Tibial nerve (tissue), 4 donors: ENCODE measurements at regions not wholly inside any gene's neighbourhood (a gene's known extent, or its start where the extent isn't known, plus 50 kb on each side); places are given as distances from the start of the nearest gene placed in this dataset.

Experiments used
- DNase-seq, 2 donors: peaks; one replicate each; pipeline ENCODE4 v3.0.0-alpha.2; 2019; ENCODE audit warnings: low spot score in 2 of 2
- H3K27ac ChIP-seq, 4 donors: fragments of 200-600 bp; sonication (generic) in 3 of 4; one replicate each; pipeline ENCODE4 v1.5.1; 2017 to 2019; ENCODE audit warnings: mild to moderate bottlenecking in 1 of 4
- H3K27me3 ChIP-seq, 2 donors: fragments of 200-600 bp; sonication (generic) in 1 of 2; one replicate each; pipeline versions ENCODE4 v1.5.1 to v1.6.0; 2017 to 2019
- H3K36me3 ChIP-seq, 3 donors: fragments of 200-600 bp; sonication (generic); one replicate each; pipeline ENCODE4 v1.5.1; 2018 to 2019
- H3K4me1 ChIP-seq, 4 donors: fragments of 200-600 bp; sonication (generic) in 3 of 4; one replicate each; pipeline ENCODE4 v1.5.1; 2017 to 2019
- H3K4me3 ChIP-seq, 4 donors: fragments of 200-600 bp; sonication (generic) in 3 of 4; one replicate each; pipeline ENCODE4 v1.5.1; 2017 to 2019; ENCODE audit warnings: mild to moderate bottlenecking in 1 of 4, moderate library complexity in 1 of 4
- H3K9me3 ChIP-seq, 4 donors: fragments of 200-600 bp; sonication (generic) in 3 of 4; one replicate each; pipeline ENCODE4 v1.5.1; 2017 to 2019
- CTCF ChIP-seq, 5 experiments: fragments of 200-600 bp in 3 of 5; fragments of 450-650 bp in 2 of 5; sonication (generic) in 3 of 5; IDR thresholded peaks; one replicate each; pipeline ENCODE4 v1.5.1; 2016 to 2019; ENCODE audit warnings: antibody characterized with exemption in 5 of 5, mild to moderate bottlenecking in 3 of 5, moderate library complexity in 2 of 5
- EP300 ChIP-seq, 2 donors: sonication (generic); formaldehyde crosslinking; IDR thresholded peaks; one replicate each; pipeline ENCODE4 v1.6.1; 2017; ENCODE audit warnings: antibody characterized with exemption in 2 of 2, mild to moderate bottlenecking in 1 of 2
- POLR2A ChIP-seq, 2 donors: fragments of 450-650 bp; IDR thresholded peaks; one replicate each; pipeline ENCODE4 v1.6.1; 2017; ENCODE audit warnings: antibody characterized with exemption in 2 of 2, mild to moderate bottlenecking in 2 of 2, moderate library complexity in 2 of 2
- WGBS, 2 donors: methylation state at CpG; one replicate each; pipeline ENCODE4 v1.1.5; 2018; 5-methylcytosine and 5-hydroxymethylcytosine counted together

- Histone ChIP-seq H3K9me3 (peaks cover 0 to 13% (median 0%) of the 10 kb centered on the region in 4 donors), H3K27me3 (no peaks in the 10 kb centered on the region), H3K4me3 (no peak overlapping the region), H3K4me1 (peaks cover 0 to 21% (median 0%) of the 10 kb centered on the region in 4 donors), H3K36me3 (no peaks in the 10 kb centered on the region), H3K27ac (peak overlapping the region in 1 of 4 donors; percentile 39)
- DNase-seq = no peak
- 40 to 65% methylated on average over 2 of the region's 2 CpGs for WGBS, 2 donors
- TF ChIP-seq POLR2A (IDR thresholded peaks at IDR 0.05) (no peak), CTCF (IDR thresholded peaks at IDR 0.05) (no peak), EP300 (IDR thresholded peaks at IDR 0.05) (no peak)
These were observed 100.3 kb upstream of the PLEKHG7 start for GRCh38 chr12:92602476-92602875.

- 76 to 83% methylated on average over 6 of the region's 6 CpGs for WGBS, 2 donors
- H3K4me3 ChIP-seq = no peak overlapping the region
- no peaks in the 10 kb centered on the region for H3K27me3 ChIP-seq
- H3K9me3 ChIP-seq = peaks cover 0 to 13% (median 0%) of the 10 kb centered on the region in 4 donors
- H3K4me1 ChIP-seq = peaks cover 0 to 21% (median 0%) of the 10 kb centered on the region in 4 donors
- H3K27ac ChIP-seq = peak overlapping the region in 1 of 4 donors; percentile 39
- no peak for DNase-seq
- no peak for TF ChIP-seq EP300 (IDR thresholded peaks at IDR 0.05)
- no peak for TF ChIP-seq POLR2A (IDR thresholded peaks at IDR 0.05)
- TF ChIP-seq CTCF (IDR thresholded peaks at IDR 0.05) = no peak
- no peaks in the 10 kb centered on the region for H3K36me3 ChIP-seq
These were observed 101.1 kb upstream of the PLEKHG7 start for GRCh38 chr12:92601680-92602079.

GRCh38 chr12:92601176-92601575 lies 101.6 kb upstream of the PLEKHG7 start:
- Histone ChIP-seq H3K27ac (no peak overlapping the region), H3K27me3 (no peaks in the 10 kb centered on the region), H3K9me3 (peaks cover 0 to 13% (median 0%) of the 10 kb centered on the region in 4 donors), H3K4me3 (no peak overlapping the region), H3K4me1 (peaks cover 0 to 21% (median 0%) of the 10 kb centered on the region in 4 donors), H3K36me3 (no peaks in the 10 kb centered on the region)
- no peak for DNase-seq
- TF ChIP-seq POLR2A (IDR thresholded peaks at IDR 0.05) (no peak), EP300 (IDR thresholded peaks at IDR 0.05) (no peak), CTCF (IDR thresholded peaks at IDR 0.05) (no peak)

- peaks cover 0 to 13% (median 0%) of the 10 kb centered on the region in 4 donors for H3K9me3 ChIP-seq
- H3K36me3 ChIP-seq = no peaks in the 10 kb centered on the region
- H3K27me3 ChIP-seq = no peaks in the 10 kb centered on the region
- WGBS, 2 donors = 100% methylated on average over 1 of the region's 1 CpG; no CpG with 5 or more reads in 1 of the 2 donors
- TF ChIP-seq EP300 (IDR thresholded peaks at IDR 0.05) = no peak
- TF ChIP-seq POLR2A (IDR thresholded peaks at IDR 0.05) = no peak
- no peak for TF ChIP-seq CTCF (IDR thresholded peaks at IDR 0.05)
- no peak for DNase-seq
- no peak overlapping the region for H3K4me3 ChIP-seq
- peaks cover 0 to 15% (median 0%) of the 10 kb centered on the region in 4 donors for H3K4me1 ChIP-seq
- H3K27ac ChIP-seq = no peak overlapping the region
These were observed 102.7 kb upstream of the PLEKHG7 start for GRCh38 chr12:92600052-92600451.

- H3K9me3 ChIP-seq = peaks cover 0 to 13% (median 0%) of the 10 kb centered on the region in 4 donors
- H3K4me1 ChIP-seq = peaks cover 0 to 3% (median 0%) of the 10 kb centered on the region in 4 donors
- no peaks in the 10 kb centered on the region for H3K27me3 ChIP-seq
- H3K4me3 ChIP-seq = no peak overlapping the region
- TF ChIP-seq POLR2A (IDR thresholded peaks at IDR 0.05) = no peak
- no peak for TF ChIP-seq EP300 (IDR thresholded peaks at IDR 0.05)
- no peak for TF ChIP-seq CTCF (IDR thresholded peaks at IDR 0.05)
- 47 to 65% methylated on average over 1 of the region's 1 CpG for WGBS, 2 donors
- DNase-seq = no peak
- no peaks in the 10 kb centered on the region for H3K36me3 ChIP-seq
- no peak overlapping the region for H3K27ac ChIP-seq
These were observed 104.8 kb upstream of the PLEKHG7 start for GRCh38 chr12:92597997-92598396.
